AG10803 (cell line): ENCODE measurements at regions not wholly inside any gene's neighbourhood (a gene's known extent, or its start where the extent isn't known, plus 50 kb on each side); places are given as distances from the start of the nearest gene placed in this dataset.
A peak's percentile ranks its signal among the peaks of the same experiment; 100 is the strongest.

Source experiments
- DNase-seq: peaks from one replicate; pipeline ENCODE4 v3.0.0; 2010; ENCODE audit warnings: low read depth
- H3K4me3 ChIP-seq: 2 replicates; pipeline ENCODE4 v1.5.1; 2011; ENCODE audit warnings: mild to moderate bottlenecking, low read length, control low read depth
- TF ChIP-seq, protein P1 (sequence below): conservative IDR thresholded peaks from 2 replicates; pipeline ENCODE4 v1.5.1; 2011; ENCODE audit warnings: mild to moderate bottlenecking, low read length, control low read depth, inconsistent platforms

DNA sequence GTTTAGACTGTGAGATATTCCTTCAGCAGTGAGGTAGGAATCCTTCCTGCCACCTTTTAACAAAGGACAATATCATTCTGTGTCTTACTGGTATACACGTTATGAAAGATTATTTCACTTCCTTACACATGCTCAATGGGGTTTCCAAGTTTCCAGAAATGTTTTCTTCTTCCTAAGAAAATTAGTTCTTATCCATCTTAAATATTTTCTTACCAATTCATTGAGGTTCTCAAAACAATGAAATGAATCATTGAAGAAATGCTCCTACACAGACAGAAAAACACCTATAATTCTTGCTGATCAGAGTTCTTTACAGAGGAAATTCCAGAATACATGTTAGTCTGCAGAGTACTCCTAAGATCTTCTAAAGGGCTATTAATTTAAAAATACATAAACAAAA is 51.4 kb upstream of the SEC61G start:
- no peak overlapping the region for H3K4me3 ChIP-seq
- TF ChIP-seq, protein P1, sequence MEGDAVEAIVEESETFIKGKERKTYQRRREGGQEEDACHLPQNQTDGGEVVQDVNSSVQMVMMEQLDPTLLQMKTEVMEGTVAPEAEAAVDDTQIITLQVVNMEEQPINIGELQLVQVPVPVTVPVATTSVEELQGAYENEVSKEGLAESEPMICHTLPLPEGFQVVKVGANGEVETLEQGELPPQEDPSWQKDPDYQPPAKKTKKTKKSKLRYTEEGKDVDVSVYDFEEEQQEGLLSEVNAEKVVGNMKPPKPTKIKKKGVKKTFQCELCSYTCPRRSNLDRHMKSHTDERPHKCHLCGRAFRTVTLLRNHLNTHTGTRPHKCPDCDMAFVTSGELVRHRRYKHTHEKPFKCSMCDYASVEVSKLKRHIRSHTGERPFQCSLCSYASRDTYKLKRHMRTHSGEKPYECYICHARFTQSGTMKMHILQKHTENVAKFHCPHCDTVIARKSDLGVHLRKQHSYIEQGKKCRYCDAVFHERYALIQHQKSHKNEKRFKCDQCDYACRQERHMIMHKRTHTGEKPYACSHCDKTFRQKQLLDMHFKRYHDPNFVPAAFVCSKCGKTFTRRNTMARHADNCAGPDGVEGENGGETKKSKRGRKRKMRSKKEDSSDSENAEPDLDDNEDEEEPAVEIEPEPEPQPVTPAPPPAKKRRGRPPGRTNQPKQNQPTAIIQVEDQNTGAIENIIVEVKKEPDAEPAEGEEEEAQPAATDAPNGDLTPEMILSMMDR = no peak
- no peak for DNase-seq

DNA sequence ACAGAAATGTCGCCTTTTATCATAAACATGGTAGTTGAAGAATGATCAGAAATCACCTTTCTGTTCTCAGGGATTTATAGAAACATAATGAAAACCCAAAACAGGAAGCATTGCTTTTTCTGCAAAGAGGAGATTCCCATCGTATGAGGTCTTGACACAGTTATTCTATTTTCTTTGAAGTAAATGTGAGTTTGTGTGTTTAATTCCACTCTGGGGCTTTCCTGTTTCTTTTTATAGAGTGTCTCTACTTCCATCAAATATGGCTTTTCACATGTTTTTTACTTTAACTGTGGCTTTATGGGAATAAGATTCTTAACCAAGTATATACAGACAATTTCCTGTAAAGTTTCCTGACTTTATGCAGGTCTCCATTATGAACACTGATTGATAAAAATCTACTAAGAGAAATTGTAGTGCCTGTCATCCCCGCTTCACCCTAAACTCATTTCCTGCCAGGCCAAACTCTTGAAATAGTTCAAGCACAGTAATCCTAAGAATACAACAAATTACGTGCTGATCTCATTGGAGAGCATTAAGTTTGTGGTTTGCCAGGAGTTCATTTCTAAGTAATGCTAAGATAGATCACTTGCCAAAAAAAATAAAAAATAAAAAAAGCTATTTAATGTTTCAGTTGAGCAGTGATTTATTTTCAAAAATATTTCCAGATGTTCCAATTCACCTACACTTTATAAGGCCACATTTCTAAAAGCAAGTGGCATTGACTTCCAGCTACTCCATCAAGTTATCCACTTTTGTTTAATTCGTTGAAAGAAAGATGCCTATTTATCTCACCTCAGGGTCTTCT is 52.2 kb upstream of the SEC61G start:
- no peak overlapping the region for H3K4me3 ChIP-seq
- peak; percentile 78 for DNase-seq
- TF ChIP-seq, protein P1 = no peak

DNA sequence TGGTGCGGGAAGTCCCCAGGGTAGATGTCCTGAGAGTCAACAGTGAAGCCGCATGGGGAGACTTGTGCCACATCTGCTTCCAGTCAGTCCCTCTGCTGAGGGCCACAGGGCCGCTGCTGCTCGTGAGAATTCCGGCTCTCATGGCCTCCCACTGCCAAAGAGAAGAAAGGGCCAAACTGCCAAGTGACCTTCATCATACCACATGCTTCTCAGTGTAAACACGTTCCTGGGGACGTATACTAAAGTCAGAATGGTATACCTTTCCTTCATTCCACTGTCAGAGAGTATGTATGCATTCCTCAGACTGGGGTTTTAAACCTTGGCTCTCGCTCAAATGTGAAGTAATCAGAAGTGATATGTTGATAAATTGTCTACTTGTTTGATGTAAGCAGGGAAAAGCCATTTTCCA is 52.8 kb upstream of the SEC61G start:
- H3K4me3 ChIP-seq = no peak overlapping the region
- TF ChIP-seq, protein P1 = no peak
- DNase-seq = peak; percentile 42

DNA sequence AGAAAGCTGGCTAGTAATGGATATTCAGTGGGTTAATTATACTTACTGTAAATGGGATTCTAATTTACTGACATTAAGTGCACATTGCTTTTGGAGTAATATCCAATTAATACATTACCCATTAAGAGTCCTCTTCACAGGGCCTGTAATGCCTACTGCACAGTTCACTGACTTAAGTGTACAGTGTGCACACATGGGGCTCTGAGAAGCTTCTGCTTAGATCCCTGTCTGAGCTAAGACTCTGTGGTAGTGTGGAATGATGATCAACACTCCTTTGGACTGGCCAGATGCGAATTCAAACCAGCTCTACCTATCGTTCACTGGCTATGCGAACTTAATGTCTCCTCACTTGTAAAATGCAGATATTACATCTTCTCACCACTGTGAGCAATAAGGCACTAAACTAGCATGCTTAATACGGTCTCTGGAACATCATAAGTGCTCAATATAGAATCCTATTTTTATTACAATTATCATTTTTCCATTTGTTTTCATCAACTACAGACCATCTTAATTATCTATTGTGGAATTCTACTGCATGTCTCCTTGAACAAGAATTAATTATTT is 53.8 kb upstream of the SEC61G start:
- TF ChIP-seq, protein P1 = no peak
- H3K4me3 ChIP-seq = no peak overlapping the region
- no peak for DNase-seq

DNA sequence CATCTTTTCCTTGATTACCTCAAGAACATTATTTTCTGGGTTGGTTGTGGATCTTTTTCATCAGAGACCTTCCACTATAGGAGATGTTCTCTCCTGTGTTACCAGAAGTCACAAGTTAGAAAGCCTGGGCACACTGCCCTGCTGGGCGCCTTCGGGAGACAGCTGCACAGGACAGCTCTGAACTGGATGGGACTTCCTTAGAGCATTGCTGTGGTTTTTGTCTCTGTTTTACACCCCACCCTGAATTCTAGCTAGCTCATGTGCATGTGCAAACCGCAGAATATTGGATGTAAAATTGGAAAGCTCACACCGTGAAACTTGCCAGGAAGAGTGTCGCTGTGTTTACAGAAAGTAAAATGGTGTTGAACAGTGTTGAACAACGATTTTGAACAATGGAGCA is 54.4 kb upstream of the SEC61G start:
- TF ChIP-seq, protein P1 = no peak
- peak; percentile 48 for DNase-seq
- no peak overlapping the region for H3K4me3 ChIP-seq

DNA sequence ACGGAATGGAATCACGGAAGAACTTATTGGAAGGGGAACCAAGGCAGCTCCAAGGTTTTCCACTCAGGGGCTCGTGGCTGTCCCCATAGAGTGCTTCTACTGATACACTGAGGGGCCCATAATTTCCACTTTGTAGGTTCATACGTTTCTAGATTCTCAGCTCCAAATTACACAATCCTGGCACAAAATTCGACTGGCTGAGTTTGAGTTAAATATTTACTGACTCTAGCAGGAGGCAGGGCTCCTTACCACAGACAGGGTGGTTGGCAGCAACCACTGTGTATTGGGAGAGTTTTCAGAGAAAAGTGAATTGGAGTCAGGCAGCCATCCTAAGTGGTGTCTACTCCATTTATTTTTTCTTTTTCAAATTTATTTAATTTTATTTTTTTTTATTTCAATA is 55.4 kb upstream of the SEC61G start:
- H3K4me3 ChIP-seq = no peak overlapping the region
- TF ChIP-seq, protein P1 = no peak

DNA sequence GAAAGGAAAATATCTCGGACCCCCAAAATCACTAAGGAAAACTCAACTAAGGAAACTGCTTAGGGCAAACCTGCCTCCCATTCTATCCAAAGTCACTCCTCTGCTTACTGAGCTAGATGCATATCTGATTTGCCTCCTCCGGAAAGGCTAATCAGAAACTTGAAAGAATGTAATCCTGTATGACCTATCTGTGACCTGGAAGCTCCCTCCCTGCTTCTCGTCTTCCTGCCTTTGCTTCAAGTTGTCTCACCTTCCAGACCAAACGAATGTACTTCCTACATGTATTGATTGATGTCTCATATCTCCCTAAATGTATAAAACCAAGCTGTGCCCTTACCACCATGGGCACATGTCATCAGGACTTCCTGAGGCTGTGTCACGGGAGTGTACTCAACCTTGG is 58.1 kb upstream of the SEC61G start:
- H3K4me3 ChIP-seq = no peak overlapping the region
- DNase-seq = no peak
- TF ChIP-seq, protein P1 = no peak

More for the DNA sequence above, 55.4 kb upstream of the SEC61G start:
- DNase-seq = peak; percentile 8
